NCI-H2081 (cell line): ENCODE measurements at regions not wholly inside any gene's neighbourhood (a gene's known extent, or its start where the extent isn't known, plus 50 kb on each side); places are given as distances from the start of the nearest gene placed in this dataset.
A peak's percentile ranks its signal among the peaks of the same experiment; 100 is the strongest.

Experiments used
- DNase-seq, 2 experiments: peaks; one replicate each; lab custom pipeline; 2025; lab: John Stamatoyannopoulos, UW

GRCh38 chr18:26794230-26795101, 71.0 kb downstream of the AQP4 start:
- DNase-seq, result no peak

DNA sequence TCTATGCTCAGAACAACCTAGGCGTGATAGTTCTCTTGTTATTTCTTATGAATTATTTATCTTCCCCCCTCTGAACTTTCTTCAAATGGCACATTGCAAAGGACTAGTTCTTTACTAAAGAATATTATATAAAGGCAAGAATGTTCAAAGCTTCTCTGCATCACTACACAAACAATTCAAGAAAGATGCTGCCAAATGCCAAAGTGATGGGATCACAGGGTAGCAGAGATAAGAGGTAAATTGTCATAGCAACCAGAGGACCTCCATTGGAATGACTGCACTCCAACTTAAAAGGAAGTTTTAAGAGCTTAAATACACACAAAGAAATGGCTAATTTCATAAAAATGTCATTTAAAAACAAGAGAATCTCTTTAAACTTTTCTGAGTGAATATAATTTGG, 72.8 kb downstream of the AQP4 start:
- DNase-seq, result no peak

GRCh38 chr18:26791676-26792075, 73.8 kb downstream of the AQP4 start:
- no peak for DNase-seq

DNA sequence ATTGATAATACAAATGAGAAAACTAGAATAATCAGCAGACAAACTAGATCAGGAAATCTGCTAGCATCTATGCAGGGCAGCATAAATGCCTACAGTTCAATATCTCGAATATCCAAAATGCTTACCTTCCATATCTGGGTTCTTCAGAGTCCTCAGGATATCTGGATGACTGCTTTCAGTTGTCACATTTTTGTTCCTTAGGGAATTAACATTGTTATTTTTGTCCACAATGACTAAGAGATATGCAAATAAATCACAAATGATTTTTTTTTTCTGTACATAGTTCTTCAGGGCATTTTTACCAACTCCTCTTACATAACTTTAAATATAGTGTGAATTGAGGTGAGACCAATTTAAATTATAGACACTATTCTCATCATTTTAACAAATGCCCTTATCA, 80.9 kb downstream of the AQP4 start:
- no peak for DNase-seq

DNA sequence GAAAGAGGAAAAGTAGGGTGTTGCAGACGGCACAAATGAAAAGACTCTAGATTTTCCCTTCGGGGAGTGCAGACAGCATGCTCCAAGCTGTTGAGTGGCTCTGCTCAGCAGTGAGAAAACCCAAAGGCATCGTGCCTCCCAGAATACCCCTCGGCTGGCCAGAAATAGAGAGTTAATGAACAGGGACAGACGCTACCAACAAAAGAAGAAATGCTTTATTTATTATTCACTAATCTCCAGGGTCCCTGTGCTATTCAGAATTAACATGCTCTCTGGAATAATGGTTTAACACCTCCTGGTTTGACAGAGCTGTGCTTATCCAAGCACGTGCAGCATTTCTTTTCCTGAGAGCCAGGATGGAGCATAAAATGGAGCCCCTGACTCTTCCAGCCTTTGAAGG, 82.3 kb downstream of the AQP4 start:
- DNase-seq, result no peak

- no peak for DNase-seq
Observed at GRCh38 chr18:26780520-26781325, 84.8 kb downstream of the AQP4 start.

DNA sequence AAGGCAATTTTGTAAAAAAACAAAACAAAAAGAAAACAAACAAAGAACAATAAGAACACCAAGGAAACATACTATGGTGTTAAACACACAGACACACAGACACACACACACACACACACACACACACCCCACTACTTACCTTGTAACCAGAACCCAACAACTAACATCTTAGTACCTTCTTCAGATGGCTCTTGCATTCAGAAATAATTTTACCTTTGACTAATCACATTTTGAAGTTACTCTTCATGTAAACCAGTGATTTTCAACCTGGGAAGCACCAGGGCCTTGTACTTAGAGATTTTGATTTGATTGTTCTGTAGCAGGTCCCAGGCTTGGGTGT, 87.5 kb downstream of the AQP4 start:
- no peak for DNase-seq

DNA sequence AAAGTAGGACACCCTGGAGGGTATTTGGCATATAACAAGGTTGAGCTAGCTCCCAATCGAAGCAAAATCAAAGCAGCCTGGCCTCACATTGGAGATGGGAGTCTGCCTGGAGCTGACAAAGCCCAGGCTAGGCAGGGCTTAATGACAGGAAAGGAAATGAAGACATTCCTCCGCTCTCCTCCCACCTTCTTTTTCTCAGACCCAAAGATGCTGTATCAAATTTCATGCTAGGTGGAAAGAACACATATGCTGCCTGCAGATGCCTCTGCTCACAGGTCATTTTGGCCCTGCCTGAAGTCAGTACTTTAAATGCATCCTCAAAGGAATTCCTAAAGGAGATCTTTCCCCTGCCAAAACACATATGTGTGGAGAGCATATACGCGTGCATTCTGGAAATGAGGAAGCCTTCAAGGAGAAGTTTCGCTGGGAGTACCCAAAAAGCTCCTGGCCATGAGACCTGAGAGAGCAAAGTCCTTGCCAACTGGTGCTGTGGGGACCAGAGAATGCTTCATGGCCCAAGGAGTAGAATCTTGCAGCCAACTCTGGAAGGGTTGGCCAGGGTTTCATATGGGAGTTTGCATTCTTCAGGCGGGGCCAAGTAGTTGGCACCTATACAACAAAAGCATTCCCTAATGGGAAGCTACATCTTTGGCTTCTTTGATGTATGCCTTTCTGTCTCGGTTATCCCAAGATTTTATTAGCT, 88.0 kb downstream of the AQP4 start:
- DNase-seq, result no peak

DNA sequence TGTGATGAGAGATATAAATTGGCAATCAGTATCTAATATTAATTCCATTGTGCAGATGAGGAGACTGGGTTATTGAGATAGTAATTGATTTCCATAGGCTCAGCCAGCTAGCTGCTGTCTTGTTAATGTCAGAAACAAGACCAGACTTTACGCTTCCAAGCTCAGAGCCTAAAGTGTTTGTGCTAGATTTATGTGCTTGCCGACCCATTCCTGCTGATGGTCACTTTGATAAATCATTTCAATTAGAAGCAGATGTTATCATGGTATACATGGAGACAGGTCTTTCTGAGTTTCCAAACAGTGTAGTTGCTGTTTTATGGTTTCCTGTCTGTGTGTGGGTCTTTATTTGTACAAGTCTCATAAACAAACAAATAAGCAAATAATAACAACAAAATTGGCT, 92.8 kb downstream of the AQP4 start:
- DNase-seq, result no peak

DNA sequence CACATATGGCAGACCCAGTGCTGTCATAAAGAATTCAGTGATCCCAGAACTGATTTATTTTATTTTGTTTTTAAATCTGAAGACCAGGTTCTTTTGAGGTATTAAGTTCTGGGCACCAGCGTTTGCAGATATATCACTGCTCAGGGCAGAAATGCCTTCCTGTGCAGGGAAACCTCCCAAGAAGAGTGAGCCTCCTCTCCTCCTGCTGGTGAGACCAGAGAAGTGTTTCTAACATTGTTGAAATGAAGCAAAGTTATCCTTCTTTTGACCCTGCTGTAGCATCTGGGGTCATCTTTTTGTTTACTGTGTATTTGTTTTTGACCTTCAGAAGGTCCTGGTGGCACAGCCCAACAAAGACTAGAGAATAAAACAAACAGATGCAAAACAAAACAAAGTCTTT, 94.0 kb downstream of the AQP4 start:
- no peak for DNase-seq

- no peak for DNase-seq
Observed at GRCh38 chr18:26768385-26768784, 97.1 kb downstream of the AQP4 start.

GRCh38 chr18:26765498-26765897, 100.0 kb downstream of the AQP4 start:
- DNase-seq, result no peak

- DNase-seq, result no peak
Observed at GRCh38 chr18:26764586-26764985, 100.9 kb downstream of the AQP4 start.

- no peak for DNase-seq
Observed at GRCh38 chr18:26764177-26764576, 101.3 kb downstream of the AQP4 start.

- no peak for DNase-seq
Observed at GRCh38 chr18:26763446-26764110, 101.9 kb downstream of the AQP4 start.

GRCh38 chr18:26757263-26758019, 108.1 kb downstream of the AQP4 start:
- no peak for DNase-seq

- DNase-seq, result no peak
Observed at GRCh38 chr18:26756556-26756955, 109.0 kb downstream of the AQP4 start.

GRCh38 chr18:26746826-26747475, 118.6 kb downstream of the AQP4 start:
- DNase-seq, result no peak

GRCh38 chr18:26746398-26746797, 119.1 kb downstream of the AQP4 start:
- DNase-seq, result no peak

GRCh38 chr18:26745288-26746181, 120.0 kb downstream of the AQP4 start:
- peak in 1 of 2 experiments; percentile 16 for DNase-seq
